Stomach (tissue), 8 donors: ENCODE measurements at regions not wholly inside any gene's neighbourhood (a gene's known extent, or its start where the extent isn't known, plus 50 kb on each side); places are given as distances from the start of the nearest gene placed in this dataset.

Source experiments
- DNase-seq, 2 donors: peaks; one replicate each; pipeline versions ENCODE4 v3.0.0 to v3.0.0-alpha.2; 2013 to 2019
- H3K27ac ChIP-seq, 5 donors: fragments of 200-600 bp in 4 of 5; sonication (generic) in 4 of 5; one replicate each; pipeline ENCODE4 v1.5.1; 2013 to 2019; ENCODE audit warnings: mild to moderate bottlenecking in 1 of 5, moderate library complexity in 1 of 5
- H3K27me3 ChIP-seq, 3 donors: fragments of 200-600 bp; sonication (generic); one replicate each; pipeline ENCODE4 v1.5.1; 2017 to 2019; ENCODE audit warnings: mixed run types in 1 of 3
- H3K36me3 ChIP-seq, 4 donors: fragments of 200-600 bp; sonication (generic); 1 replicate in 3 of 4; 2 replicates in 1 of 4; pipeline ENCODE4 v1.5.1; 2016 to 2019
- H3K4me1 ChIP-seq, 4 donors: fragments of 200-600 bp; sonication (generic); one replicate each; pipeline ENCODE4 v1.5.1; 2016 to 2019
- H3K4me3 ChIP-seq, 4 donors: fragments of 200-600 bp; sonication (generic) in 3 of 4; one replicate each; pipeline ENCODE4 v1.5.1; 2016 to 2019; ENCODE audit warnings: mild to moderate bottlenecking in 1 of 4
- H3K9me3 ChIP-seq, 4 donors: fragments of 200-600 bp; sonication (generic); one replicate each; pipeline ENCODE4 v1.5.1; 2016 to 2019
- EP300 ChIP-seq: sonication (generic); formaldehyde crosslinking; IDR thresholded peaks from one replicate; pipeline ENCODE4 v1.6.1; 2017; ENCODE audit warnings: antibody characterized with exemption
- POLR2A ChIP-seq, 4 donors: fragments of 450-650 bp; IDR thresholded peaks; one replicate each; pipeline ENCODE4 v1.6.1; 2016; ENCODE audit warnings: antibody characterized with exemption in 4 of 4, control low read depth in 2 of 4, mild to moderate bottlenecking in 1 of 4, moderate library complexity in 1 of 4
- POLR2AphosphoS5 ChIP-seq, 3 donors: sonication (generic); formaldehyde crosslinking; IDR thresholded peaks; one replicate each; pipeline ENCODE4 v1.6.1; 2016; ENCODE audit warnings: antibody characterized with exemption in 3 of 3
- WGBS, 5 donors: extraction: QIAGEN DNeasy Blood & Tissue Kit in 3 of 5; methylation state at CpG; one replicate each; pipeline versions ENCODE4 v1.1.5 to v1.1.7; 2013 to 2018; 5-methylcytosine and 5-hydroxymethylcytosine counted together
- intact Hi-C: fragments of 100-400 bp; cut with DNase I; formaldehyde crosslinking; loops from one replicate; pipeline ENCODE4 v1.15.1; 2023; ENCODE audit warnings: low total_unique reads
- TF ChIP-seq, protein P1 (sequence below), 7 experiments: fragments of 450-650 bp in 4 of 7; fragments of 200-600 bp in 3 of 7; sonication (generic) in 3 of 7; IDR thresholded peaks; one replicate each; pipeline ENCODE4 v1.5.1; 2016 to 2019; ENCODE audit warnings: antibody characterized with exemption in 7 of 7, control low read depth in 2 of 7, mild to moderate bottlenecking in 1 of 7
- donor health status: healthy with polysubstance abuse.
- donor health status: Bipolar disorder and iron deficiency.
- donor health status: healthy.

DNA sequence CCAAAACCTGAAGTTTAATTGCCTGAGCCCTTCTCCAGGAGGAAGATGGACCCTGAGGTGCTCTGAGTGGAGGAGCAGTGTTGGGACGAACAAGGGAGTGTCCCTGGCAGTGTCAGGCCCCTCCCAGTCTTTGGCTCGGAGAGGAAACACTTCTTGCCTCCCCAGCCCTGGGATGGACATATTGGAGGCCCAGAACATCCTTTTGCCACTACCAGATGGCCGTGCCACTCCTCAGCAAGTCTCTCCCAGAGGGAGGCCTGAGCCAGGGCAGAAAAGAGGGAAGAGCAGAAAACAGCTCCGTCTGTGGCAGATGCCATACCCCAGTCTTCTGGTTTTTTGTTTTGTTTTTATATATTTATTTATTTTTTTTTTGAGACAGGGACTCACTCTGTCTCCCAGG, 91.5 kb upstream of the CRHR1 start:
- intact Hi-C loops = no loop called here
- 45 to 69% (median 51%) methylated on average over 4 of the region's 4 CpGs for WGBS, 5 donors
- Histone ChIP-seq H3K27me3 (peaks cover 0 to 83% (median 17%) of the 10 kb centered on the region in 3 donors), H3K27ac (no peak overlapping the region), H3K9me3 (peaks cover 0 to 7% (median 0%) of the 10 kb centered on the region in 4 donors), H3K4me1 (no peaks in the 10 kb centered on the region), H3K4me3 (no peak overlapping the region), H3K36me3 (no peaks in the 10 kb centered on the region)
- DNase-seq = no peak
- TF ChIP-seq, protein P1, sequence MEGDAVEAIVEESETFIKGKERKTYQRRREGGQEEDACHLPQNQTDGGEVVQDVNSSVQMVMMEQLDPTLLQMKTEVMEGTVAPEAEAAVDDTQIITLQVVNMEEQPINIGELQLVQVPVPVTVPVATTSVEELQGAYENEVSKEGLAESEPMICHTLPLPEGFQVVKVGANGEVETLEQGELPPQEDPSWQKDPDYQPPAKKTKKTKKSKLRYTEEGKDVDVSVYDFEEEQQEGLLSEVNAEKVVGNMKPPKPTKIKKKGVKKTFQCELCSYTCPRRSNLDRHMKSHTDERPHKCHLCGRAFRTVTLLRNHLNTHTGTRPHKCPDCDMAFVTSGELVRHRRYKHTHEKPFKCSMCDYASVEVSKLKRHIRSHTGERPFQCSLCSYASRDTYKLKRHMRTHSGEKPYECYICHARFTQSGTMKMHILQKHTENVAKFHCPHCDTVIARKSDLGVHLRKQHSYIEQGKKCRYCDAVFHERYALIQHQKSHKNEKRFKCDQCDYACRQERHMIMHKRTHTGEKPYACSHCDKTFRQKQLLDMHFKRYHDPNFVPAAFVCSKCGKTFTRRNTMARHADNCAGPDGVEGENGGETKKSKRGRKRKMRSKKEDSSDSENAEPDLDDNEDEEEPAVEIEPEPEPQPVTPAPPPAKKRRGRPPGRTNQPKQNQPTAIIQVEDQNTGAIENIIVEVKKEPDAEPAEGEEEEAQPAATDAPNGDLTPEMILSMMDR (IDR thresholded peaks at IDR 0.05) = no peak
- TF ChIP-seq POLR2AphosphoS5 (IDR thresholded peaks at IDR 0.05) = no peak
- TF ChIP-seq EP300 = no peak
- TF ChIP-seq POLR2A (IDR thresholded peaks at IDR 0.05) = no peak

DNA sequence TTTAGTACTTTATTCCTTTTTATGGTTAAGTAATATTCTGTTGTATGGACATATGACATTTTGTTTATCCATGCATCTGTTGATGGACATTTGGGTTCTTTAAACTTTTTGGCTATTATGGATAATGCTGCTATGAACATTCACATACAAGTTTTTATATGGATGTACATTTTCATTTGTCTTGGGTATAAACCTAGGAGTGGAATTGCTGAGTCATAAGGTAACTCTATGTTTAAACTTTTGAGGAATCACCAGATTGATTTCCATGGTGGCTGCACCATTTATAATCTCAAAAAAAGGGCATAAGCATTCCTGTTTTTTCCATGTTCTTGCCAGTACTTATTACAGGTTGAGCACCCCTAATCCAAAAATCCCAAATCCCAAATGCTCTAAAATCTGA, 90.3 kb upstream of the CRHR1 start:
- no peak for DNase-seq
- TF ChIP-seq, protein P1 (IDR thresholded peaks at IDR 0.05) = no peak
- TF ChIP-seq EP300 (no peak), POLR2A (IDR thresholded peaks at IDR 0.05) (no peak), POLR2AphosphoS5 (IDR thresholded peaks at IDR 0.05) (no peak)
- Histone ChIP-seq H3K4me1 (no peaks in the 10 kb centered on the region), H3K4me3 (no peak overlapping the region), H3K36me3 (no peaks in the 10 kb centered on the region), H3K9me3 (peaks cover 0 to 7% (median 0%) of the 10 kb centered on the region in 4 donors), H3K27me3 (peaks cover 0 to 84% (median 17%) of the 10 kb centered on the region in 3 donors), H3K27ac (no peak overlapping the region)
- intact Hi-C loops = no loop called here

DNA sequence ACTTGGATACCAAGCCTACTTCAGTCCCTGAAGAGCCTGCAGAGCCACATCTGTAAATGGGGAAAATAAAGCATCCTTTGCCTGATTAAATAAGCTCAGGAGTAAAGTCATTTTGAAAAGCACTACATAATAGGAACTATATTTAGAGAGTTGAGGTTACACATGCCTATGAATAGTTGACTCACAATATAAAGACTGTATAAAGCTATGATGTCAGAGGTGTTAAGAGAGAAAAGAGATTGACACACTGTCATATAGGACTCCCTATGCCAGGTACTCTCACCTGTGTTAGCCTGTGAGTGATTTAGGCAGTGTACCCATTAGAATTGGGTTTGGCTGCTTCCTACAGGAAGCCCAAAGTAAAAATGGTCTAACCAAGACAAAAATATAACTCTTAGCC, 87.7 kb upstream of the CRHR1 start:
- H3K4me1 ChIP-seq = no peaks in the 10 kb centered on the region
- H3K27ac ChIP-seq = no peak overlapping the region
- intact Hi-C loops = no loop called here
- peaks cover 0 to 82% (median 7%) of the 10 kb centered on the region in 3 donors for H3K27me3 ChIP-seq
- H3K9me3 ChIP-seq = peaks cover 0 to 7% (median 0%) of the 10 kb centered on the region in 4 donors
- no peaks in the 10 kb centered on the region for H3K36me3 ChIP-seq
- no peak overlapping the region for H3K4me3 ChIP-seq
- no peak for TF ChIP-seq POLR2A (IDR thresholded peaks at IDR 0.05)
- TF ChIP-seq POLR2AphosphoS5 (IDR thresholded peaks at IDR 0.05) = no peak
- TF ChIP-seq, protein P1 (IDR thresholded peaks at IDR 0.05) = no peak
- TF ChIP-seq EP300 = no peak
- no peak for DNase-seq

DNA sequence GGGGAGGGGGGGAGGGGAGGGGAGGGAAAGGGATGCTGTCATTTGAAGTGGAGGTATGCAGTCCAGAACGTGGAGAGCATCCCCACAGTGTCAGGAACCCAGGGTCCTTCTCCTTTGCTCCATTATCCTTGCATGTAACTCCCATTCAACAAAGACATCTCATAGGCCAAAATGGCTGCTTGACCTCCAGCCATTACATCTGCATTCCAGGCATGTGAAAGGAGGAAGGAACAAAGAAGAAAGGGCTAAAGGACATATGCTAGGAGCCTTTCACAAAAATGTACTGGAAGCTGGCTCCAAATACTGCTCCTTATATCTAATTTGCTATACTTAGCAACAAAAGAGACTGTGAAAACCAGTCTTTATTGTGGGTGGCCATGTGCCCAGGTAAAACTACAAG, 87.0 kb upstream of the CRHR1 start:
- Histone ChIP-seq H3K27me3 (peaks cover 0 to 82% (median 7%) of the 10 kb centered on the region in 3 donors), H3K4me1 (no peaks in the 10 kb centered on the region), H3K36me3 (no peaks in the 10 kb centered on the region), H3K27ac (no peak overlapping the region), H3K9me3 (peaks cover 0 to 7% (median 0%) of the 10 kb centered on the region in 4 donors), H3K4me3 (no peak overlapping the region)
- no peak for DNase-seq
- 0 to 10% (median 0%) methylated on average over 1 of the region's 1 CpG for WGBS, 5 donors
- intact Hi-C loops = no loop called here
- no peak for TF ChIP-seq POLR2A (IDR thresholded peaks at IDR 0.05)
- TF ChIP-seq EP300 = no peak
- TF ChIP-seq, protein P1 (IDR thresholded peaks at IDR 0.05) = no peak
- no peak for TF ChIP-seq POLR2AphosphoS5 (IDR thresholded peaks at IDR 0.05)
